Stimulated activated effector memory CD8-positive, alpha-beta T cell treated with anti-CD3 and anti-CD28 coated beads, Interleukin-12 subunit alpha, Interleukin-12 subunit beta, amount 100 ng/mL, for 72 hours (primary cell): ENCODE measurements at regions not wholly inside any gene's neighbourhood (a gene's known extent, or its start where the extent isn't known, plus 50 kb on each side); places are given as distances from the start of the nearest gene placed in this dataset.
A peak's percentile ranks its signal among the peaks of the same experiment; 100 is the strongest.
"Not testable (repeated sequence)": the region's sequence is repeated elsewhere in the genome, so short reads cannot be mapped to it uniquely, and the experiment has no call there.

ENCODE experiments used
- ATAC-seq: fragments of 150-1000 bp; cut with Tn5 transposase; 2 replicates; pipeline ENCODE4 v1.10.0; 2021
- DNase-seq, 2 donors: peaks; one replicate each; pipeline ENCODE4 v3.0.0; 2021 to 2022; ENCODE audit warnings: low spot score in 2 of 2
- H3K27ac Mint-ChIP-seq: one replicate; pipeline ENCODE4 v1.8.0; 2022; ENCODE audit warnings: mild to moderate bottlenecking, mixed read lengths
- H3K36me3 Mint-ChIP-seq: one replicate; pipeline ENCODE4 v1.8.0; 2022; ENCODE audit warnings: mild to moderate bottlenecking, mixed read lengths
- H3K4me1 Mint-ChIP-seq: one replicate; pipeline ENCODE4 v1.8.0; 2022; ENCODE audit warnings: mixed read lengths
- H3K4me3 Mint-ChIP-seq: one replicate; pipeline ENCODE4 v1.8.0; 2022; ENCODE audit warnings: mild to moderate bottlenecking, mixed read lengths
- H3K9me3 Mint-ChIP-seq: one replicate; pipeline ENCODE4 v1.8.0; 2022; ENCODE audit warnings: mixed read lengths

- ATAC-seq (no peak), DNase-seq (no peak)
- Mint-ChIP-seq H3K27ac (no peak overlapping the region), H3K4me3 (no peak overlapping the region), H3K4me1 (no peaks in the 10 kb centered on the region), H3K36me3 (no peaks in the 10 kb centered on the region), H3K9me3 (no peaks in the 10 kb centered on the region)
These were observed 90.2 kb upstream of the SH3PXD2B start for GRCh38 chr5:172544371-172545095.

- no peak for DNase-seq
These were observed 89.4 kb upstream of the SH3PXD2B start for GRCh38 chr5:172543484-172544298.

DNA sequence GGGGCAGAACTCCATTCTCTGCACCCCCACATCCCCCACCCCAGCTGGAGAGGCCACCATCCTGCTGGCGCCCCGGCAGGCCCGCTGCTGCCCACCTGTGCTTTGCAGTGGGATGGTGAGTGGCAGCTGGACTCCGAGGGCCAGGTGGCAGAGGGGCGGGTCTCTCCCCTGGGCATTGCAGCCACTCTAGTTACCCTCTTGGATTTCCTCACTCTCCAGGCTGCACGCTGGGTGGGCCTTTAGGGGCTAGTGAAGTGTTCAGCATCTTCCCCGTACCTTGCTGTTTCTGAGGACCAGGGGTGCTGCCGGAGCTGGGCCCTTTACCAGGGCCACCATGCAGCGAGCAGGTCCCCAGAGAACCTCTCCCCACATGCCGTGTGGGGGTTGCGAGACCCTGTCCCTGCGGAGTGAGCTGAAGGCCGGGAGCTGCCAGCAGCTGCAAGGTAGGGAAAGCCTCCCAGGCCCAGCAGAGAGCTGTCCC lies 88.4 kb upstream of the SH3PXD2B start:
- no peaks in the 10 kb centered on the region for H3K36me3 Mint-ChIP-seq
- DNase-seq (no peak), ATAC-seq (no peak)
- no peak overlapping the region for H3K4me3 Mint-ChIP-seq
- no peaks in the 10 kb centered on the region for H3K9me3 Mint-ChIP-seq
- H3K4me1 Mint-ChIP-seq = no peaks in the 10 kb centered on the region
- H3K27ac Mint-ChIP-seq = no peak overlapping the region

More at GRCh38 chr5:172543484-172544298, 89.4 kb upstream of the SH3PXD2B start:
- no peaks in the 10 kb centered on the region for H3K36me3 Mint-ChIP-seq
- H3K4me1 Mint-ChIP-seq = no peaks in the 10 kb centered on the region
- H3K9me3 Mint-ChIP-seq = no peaks in the 10 kb centered on the region
- H3K4me3 Mint-ChIP-seq = no peak overlapping the region
- H3K27ac Mint-ChIP-seq = no peak overlapping the region
- ATAC-seq = no peak

DNA sequence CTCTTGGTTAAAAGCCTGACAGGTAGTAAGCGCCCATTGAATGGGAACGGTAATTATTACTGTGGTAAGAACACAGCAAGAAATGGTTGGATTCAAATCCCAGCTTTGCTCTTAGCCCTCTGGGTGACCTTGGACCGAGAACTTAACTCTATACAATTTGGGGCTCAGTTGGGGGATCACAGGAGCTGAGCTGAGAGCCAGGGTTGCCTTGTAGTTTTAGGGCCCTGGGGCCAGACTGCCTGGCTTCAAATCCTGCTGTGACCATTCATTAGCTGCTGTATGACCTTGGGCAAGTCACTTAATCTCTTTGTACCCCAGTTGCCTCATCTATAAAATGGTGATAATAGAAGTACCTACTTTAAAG lies 87.4 kb upstream of the SH3PXD2B start:
- H3K9me3 Mint-ChIP-seq = no peaks in the 10 kb centered on the region
- DNase-seq (peak in 1 of 2 donors; percentile 17), ATAC-seq (no peak)
- H3K4me3 Mint-ChIP-seq = no peak overlapping the region
- no peaks in the 10 kb centered on the region for H3K4me1 Mint-ChIP-seq
- H3K27ac Mint-ChIP-seq = no peak overlapping the region
- no peaks in the 10 kb centered on the region for H3K36me3 Mint-ChIP-seq

- Mint-ChIP-seq H3K36me3 (no peaks in the 10 kb centered on the region), H3K27ac (no peak overlapping the region), H3K4me1 (no peaks in the 10 kb centered on the region), H3K9me3 (no peaks in the 10 kb centered on the region), H3K4me3 (no peak overlapping the region)
- ATAC-seq (no peak), DNase-seq (peak in 1 of 2 donors; percentile 28)
These were observed 86.9 kb upstream of the SH3PXD2B start for GRCh38 chr5:172541099-172541772.

DNA sequence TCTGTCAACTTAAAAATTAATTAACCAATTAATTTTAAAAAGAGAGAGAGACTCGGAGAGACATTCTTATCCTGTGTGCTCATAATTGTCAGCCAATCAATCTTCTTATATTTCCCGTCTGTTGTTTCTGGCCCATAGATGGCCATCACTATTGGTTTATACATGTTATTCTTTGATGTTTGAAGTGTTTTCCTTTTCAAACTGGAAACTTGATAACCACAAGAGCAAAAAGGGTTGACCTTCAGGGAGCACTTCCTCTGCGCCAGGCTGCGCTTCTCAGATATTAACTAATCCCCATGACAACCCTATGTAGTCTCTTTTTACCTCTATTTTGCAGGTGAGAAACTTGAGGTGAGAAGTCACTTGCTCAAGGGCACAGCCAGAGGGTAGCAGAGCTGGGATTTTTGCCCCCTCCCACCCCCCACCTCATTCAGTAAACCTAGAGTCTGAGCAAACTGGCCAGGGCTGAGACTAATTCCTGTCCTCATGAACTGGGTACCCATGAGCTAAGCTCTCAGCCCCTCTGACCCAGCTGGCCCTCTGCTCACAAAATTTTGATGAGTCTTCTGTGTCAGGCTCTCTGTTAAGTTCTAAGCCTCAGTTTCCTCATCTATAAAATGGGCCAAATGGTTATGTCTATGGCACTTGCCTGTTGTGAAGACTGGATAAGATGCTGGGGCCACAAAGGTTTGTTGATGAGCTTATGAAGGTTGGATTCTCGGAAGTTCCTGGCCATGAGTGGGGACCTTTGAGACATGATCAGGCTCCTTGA lies 86.0 kb upstream of the SH3PXD2B start:
- ATAC-seq (no peak), DNase-seq (peak in 1 of 2 donors; percentile 29)
- Mint-ChIP-seq H3K9me3 (no peaks in the 10 kb centered on the region), H3K4me3 (no peak overlapping the region), H3K27ac (no peak overlapping the region), H3K36me3 (no peaks in the 10 kb centered on the region), H3K4me1 (no peaks in the 10 kb centered on the region)

DNA sequence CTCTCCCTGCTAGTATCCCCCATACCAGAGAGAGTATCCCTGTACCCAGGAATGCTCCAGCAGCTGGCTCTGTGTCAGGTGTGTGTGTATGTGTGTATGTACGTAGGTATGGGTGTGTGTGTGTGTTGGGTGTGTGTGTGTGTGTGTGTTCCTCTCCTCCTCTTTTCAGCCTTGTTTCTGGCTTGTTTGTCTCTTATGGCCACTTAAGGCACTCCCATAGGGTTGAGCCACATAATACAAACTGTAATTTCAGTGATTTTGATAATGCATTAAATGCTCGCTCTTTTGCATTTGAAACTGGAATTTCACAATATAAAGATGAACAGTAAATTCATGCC lies 80.8 kb upstream of the SH3PXD2B start:
- ATAC-seq = no peak
- no peak overlapping the region for H3K4me3 Mint-ChIP-seq
- no peaks in the 10 kb centered on the region for H3K36me3 Mint-ChIP-seq
- H3K27ac Mint-ChIP-seq = no peak overlapping the region
- H3K4me1 Mint-ChIP-seq = peaks cover 10% of the 10 kb centered on the region
- no peak for DNase-seq
- H3K9me3 Mint-ChIP-seq = no peaks in the 10 kb centered on the region

- ATAC-seq (peak; percentile 33), DNase-seq (peak in 1 of 2 donors; percentile 40)
- H3K4me3 Mint-ChIP-seq = no peak overlapping the region
- H3K9me3 Mint-ChIP-seq = no peaks in the 10 kb centered on the region
- H3K36me3 Mint-ChIP-seq = no peaks in the 10 kb centered on the region
- peaks cover 10% of the 10 kb centered on the region for H3K4me1 Mint-ChIP-seq
- H3K27ac Mint-ChIP-seq = no peak overlapping the region
These were observed 80.1 kb upstream of the SH3PXD2B start for GRCh38 chr5:172534229-172535107.

GRCh38 chr5:172533399-172534228 lies 79.3 kb upstream of the SH3PXD2B start:
- Mint-ChIP-seq H3K27ac (no peak overlapping the region), H3K9me3 (no peaks in the 10 kb centered on the region), H3K4me1 (peaks cover 10% of the 10 kb centered on the region), H3K4me3 (no peak overlapping the region), H3K36me3 (no peaks in the 10 kb centered on the region)
- DNase-seq (peak in 1 of 2 donors; percentile 43), ATAC-seq (peak; percentile 29)

DNA sequence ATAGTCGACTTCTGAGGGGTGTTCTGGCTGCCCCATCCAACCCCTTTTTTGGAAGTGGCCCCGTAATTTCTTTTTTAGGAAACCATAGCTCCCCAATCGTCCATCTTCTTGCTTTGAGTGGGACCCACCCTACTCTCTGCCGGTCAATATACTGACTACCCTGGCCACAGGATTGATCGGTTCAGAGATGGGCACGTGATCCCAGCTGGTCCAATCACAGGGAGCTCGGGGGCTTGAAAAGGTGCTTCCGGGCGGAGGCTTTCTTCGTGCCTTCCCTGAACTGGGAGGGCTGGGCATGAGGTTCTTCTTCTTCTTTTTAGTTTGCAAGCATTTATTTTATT lies 78.7 kb upstream of the SH3PXD2B start:
- Mint-ChIP-seq H3K27ac (no peak overlapping the region), H3K4me3 (no peak overlapping the region), H3K4me1 (peaks cover 10% of the 10 kb centered on the region), H3K36me3 (no peaks in the 10 kb centered on the region), H3K9me3 (no peaks in the 10 kb centered on the region)
- no peak for ATAC-seq
- no peak for DNase-seq

- not testable (repeated sequence) for ATAC-seq, H3K4me3 Mint-ChIP-seq, H3K9me3 Mint-ChIP-seq, H3K27ac Mint-ChIP-seq, H3K36me3 Mint-ChIP-seq
- H3K4me1 Mint-ChIP-seq = peaks cover 10% of the 10 kb centered on the region
- peak in 1 of 2 donors; percentile 20 for DNase-seq
These were observed 78.1 kb upstream of the SH3PXD2B start for GRCh38 chr5:172532439-172532838.

- Mint-ChIP-seq H3K9me3 (no peaks in the 10 kb centered on the region), H3K36me3 (no peaks in the 10 kb centered on the region), H3K4me3 (no peak overlapping the region), H3K27ac (no peak overlapping the region), H3K4me1 (peaks cover 10% of the 10 kb centered on the region)
- ATAC-seq = no peak
- DNase-seq = peak in 1 of 2 donors; percentile 32
These were observed 77.3 kb upstream of the SH3PXD2B start for GRCh38 chr5:172531704-172532026.

GRCh38 chr5:172530878-172531703 lies 76.8 kb upstream of the SH3PXD2B start:
- peak in 1 of 2 donors; percentile 41 for DNase-seq
- Mint-ChIP-seq H3K4me3 (no peak overlapping the region), H3K9me3 (no peaks in the 10 kb centered on the region), H3K27ac (no peak overlapping the region), H3K4me1 (peaks cover 10% of the 10 kb centered on the region), H3K36me3 (no peaks in the 10 kb centered on the region)
- ATAC-seq = no peak
